ENCODE measurements at regions not wholly inside any gene's neighbourhood (a gene's known extent, or its start where the extent isn't known, plus 50 kb on each side); places are given as distances from the start of the nearest gene placed in this dataset.

DNA sequence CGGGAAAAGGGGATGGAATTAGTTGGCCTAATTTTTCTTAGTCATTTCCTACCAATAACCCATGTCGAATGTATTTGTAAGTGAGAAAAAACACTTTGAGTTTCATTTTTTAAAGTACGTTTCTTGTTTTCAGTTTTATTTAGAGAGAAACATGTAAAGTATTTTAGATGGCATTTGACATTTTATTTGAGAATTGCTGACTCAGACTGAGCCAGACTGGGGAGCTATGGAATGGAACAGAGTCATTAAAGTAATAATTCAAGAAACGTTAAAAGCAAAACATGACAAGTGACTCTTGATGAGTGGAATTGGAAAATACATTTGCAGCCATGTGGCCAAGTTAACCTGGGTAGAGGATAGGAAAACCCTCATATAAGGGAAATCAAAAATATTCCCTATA is 286.1 kb upstream of the NPSR1 start:
- H3K9me2 ChIP-seq (replicated peaks; ENCODE audit: low read depth, low read length), result no peaks in the 10 kb centered on the region
- no peak overlapping the region for H3K9ac ChIP-seq (ENCODE audit: low read depth, low read length, poor library complexity, severe bottlenecking)
- H3K4me3 ChIP-seq (ENCODE audit: low read length, poor library complexity, severe bottlenecking), result no peak overlapping the region
- H3K9me3 ChIP-seq (ENCODE audit: insufficient read depth, low read depth, low read length), result no peaks in the 10 kb centered on the region; the same call in 1 of the 2 replicates
- no peak overlapping the region for H2AFZ ChIP-seq (ENCODE audit: low read length)
- no peaks in the 10 kb centered on the region for H4K20me1 ChIP-seq (ENCODE audit: insufficient read depth, low read length, poor library complexity, severe bottlenecking)
- no peaks in the 10 kb centered on the region for H3K79me2 ChIP-seq (ENCODE audit: insufficient read depth, low read length)
- H3K4me2 ChIP-seq (ENCODE audit: low read depth, low read length, poor library complexity, severe bottlenecking), result no peak overlapping the region
- TF ChIP-seq, protein P1, sequence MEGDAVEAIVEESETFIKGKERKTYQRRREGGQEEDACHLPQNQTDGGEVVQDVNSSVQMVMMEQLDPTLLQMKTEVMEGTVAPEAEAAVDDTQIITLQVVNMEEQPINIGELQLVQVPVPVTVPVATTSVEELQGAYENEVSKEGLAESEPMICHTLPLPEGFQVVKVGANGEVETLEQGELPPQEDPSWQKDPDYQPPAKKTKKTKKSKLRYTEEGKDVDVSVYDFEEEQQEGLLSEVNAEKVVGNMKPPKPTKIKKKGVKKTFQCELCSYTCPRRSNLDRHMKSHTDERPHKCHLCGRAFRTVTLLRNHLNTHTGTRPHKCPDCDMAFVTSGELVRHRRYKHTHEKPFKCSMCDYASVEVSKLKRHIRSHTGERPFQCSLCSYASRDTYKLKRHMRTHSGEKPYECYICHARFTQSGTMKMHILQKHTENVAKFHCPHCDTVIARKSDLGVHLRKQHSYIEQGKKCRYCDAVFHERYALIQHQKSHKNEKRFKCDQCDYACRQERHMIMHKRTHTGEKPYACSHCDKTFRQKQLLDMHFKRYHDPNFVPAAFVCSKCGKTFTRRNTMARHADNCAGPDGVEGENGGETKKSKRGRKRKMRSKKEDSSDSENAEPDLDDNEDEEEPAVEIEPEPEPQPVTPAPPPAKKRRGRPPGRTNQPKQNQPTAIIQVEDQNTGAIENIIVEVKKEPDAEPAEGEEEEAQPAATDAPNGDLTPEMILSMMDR (conservative IDR thresholded peaks at IDR 0.05; ENCODE audit: low read length), result no peak
- no peak for TF ChIP-seq EZH2phosphoT487 (IDR thresholded peaks at IDR 0.05; ENCODE audit: borderline replicate concordance)
- H3K4me1 ChIP-seq (ENCODE audit: insufficient read depth, low read length, poor library complexity, severe bottlenecking), result no peaks in the 10 kb centered on the region
- no peaks in the 10 kb centered on the region for H3K36me3 ChIP-seq (ENCODE audit: insufficient read depth, low read length)
- H3F3A ChIP-seq (ENCODE audit: low read depth), result no peaks in the 10 kb centered on the region
- no peaks in the 10 kb centered on the region for H3K27me3 ChIP-seq (ENCODE audit: insufficient read depth, low read length, poor library complexity, severe bottlenecking)

DNA sequence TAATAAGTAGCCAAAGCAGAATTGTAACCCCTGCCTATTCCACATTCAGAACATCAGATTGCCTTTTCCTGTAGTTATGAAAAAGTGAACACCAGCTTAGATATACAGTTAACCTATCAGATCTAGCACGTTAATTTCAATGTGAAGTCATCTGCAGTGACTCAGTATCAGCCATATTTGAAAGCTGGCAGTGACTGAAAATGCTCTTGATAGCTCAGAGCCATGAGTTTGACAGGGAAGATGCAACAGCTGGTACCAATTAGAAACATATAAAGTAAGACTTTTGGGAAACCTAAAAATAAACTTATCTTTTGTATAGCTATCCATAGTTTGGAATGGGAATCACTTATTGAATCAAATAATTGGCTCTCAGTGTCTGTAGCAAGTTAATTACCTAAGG is 284.1 kb upstream of the NPSR1 start:
- H3K9me3 ChIP-seq (ENCODE audit: insufficient read depth, low read depth, low read length), result no peaks in the 10 kb centered on the region; the same call in 1 of the 2 replicates
- H3K4me1 ChIP-seq (ENCODE audit: insufficient read depth, low read length, poor library complexity, severe bottlenecking), result no peaks in the 10 kb centered on the region
- TF ChIP-seq, protein P1 (conservative IDR thresholded peaks at IDR 0.05; ENCODE audit: low read length), result no peak
- TF ChIP-seq EZH2phosphoT487 (IDR thresholded peaks at IDR 0.05; ENCODE audit: borderline replicate concordance), result no peak
- no peak overlapping the region for H3K4me2 ChIP-seq (ENCODE audit: low read depth, low read length, poor library complexity, severe bottlenecking)
- H3K27me3 ChIP-seq (ENCODE audit: insufficient read depth, low read length, poor library complexity, severe bottlenecking), result no peaks in the 10 kb centered on the region
- H3K9me2 ChIP-seq (replicated peaks; ENCODE audit: low read depth, low read length), result no peaks in the 10 kb centered on the region
- no peak overlapping the region for H3K9ac ChIP-seq (ENCODE audit: low read depth, low read length, poor library complexity, severe bottlenecking)
- H4K20me1 ChIP-seq (ENCODE audit: insufficient read depth, low read length, poor library complexity, severe bottlenecking), result no peaks in the 10 kb centered on the region
- H3K79me2 ChIP-seq (ENCODE audit: insufficient read depth, low read length), result no peaks in the 10 kb centered on the region
- H3K4me3 ChIP-seq (ENCODE audit: low read length, poor library complexity, severe bottlenecking), result no peak overlapping the region
- H2AFZ ChIP-seq (ENCODE audit: low read length), result no peak overlapping the region
- no peaks in the 10 kb centered on the region for H3F3A ChIP-seq (ENCODE audit: low read depth)
- no peaks in the 10 kb centered on the region for H3K36me3 ChIP-seq (ENCODE audit: insufficient read depth, low read length)

DNA sequence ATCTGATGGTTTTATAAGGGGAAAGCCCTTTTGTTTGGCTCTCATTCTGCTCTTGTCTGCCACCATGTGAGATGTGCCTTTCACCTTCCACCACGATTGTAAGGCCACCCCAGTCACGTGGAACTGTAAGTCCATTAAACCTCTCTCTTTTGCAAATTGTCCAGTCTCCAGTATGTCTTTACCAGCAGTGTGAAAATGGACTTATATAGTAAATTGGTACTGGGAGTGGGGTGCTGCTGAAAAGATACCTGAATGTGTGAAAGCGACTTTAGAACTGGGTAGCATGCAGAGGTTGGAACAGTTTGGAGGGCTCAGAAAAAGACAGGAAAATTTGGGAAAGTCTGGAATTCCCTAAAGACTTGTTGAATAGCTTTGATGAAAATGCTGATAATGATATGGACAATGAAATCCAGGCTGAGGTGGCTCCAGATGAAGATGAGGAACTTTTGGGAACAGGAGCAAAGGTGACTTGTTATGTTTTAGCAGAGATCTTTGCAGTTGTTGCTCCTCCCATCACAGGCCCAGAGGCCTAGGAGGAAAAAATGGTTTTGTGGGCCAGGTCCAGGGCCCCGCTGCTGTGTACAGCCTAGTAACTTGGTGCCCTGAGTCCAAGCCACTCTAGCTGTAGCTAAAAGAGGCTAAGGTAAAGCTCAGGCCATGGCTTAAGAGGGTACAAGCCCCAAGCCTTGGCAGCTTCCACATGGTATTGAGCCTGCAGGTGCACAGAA is 275.7 kb upstream of the NPSR1 start:
- no peaks in the 10 kb centered on the region for H3F3A ChIP-seq (ENCODE audit: low read depth)
- H3K79me2 ChIP-seq (ENCODE audit: insufficient read depth, low read length), result no peaks in the 10 kb centered on the region
- no peak overlapping the region for H2AFZ ChIP-seq (ENCODE audit: low read length)
- H3K4me3 ChIP-seq (ENCODE audit: low read length, poor library complexity, severe bottlenecking), result no peak overlapping the region
- no peaks in the 10 kb centered on the region for H3K9me2 ChIP-seq (replicated peaks; ENCODE audit: low read depth, low read length)
- no peak overlapping the region for H3K9ac ChIP-seq (ENCODE audit: low read depth, low read length, poor library complexity, severe bottlenecking)
- TF ChIP-seq EZH2phosphoT487 (IDR thresholded peaks at IDR 0.05; ENCODE audit: borderline replicate concordance), result no peak
- TF ChIP-seq, protein P1 (conservative IDR thresholded peaks at IDR 0.05; ENCODE audit: low read length), result no peak
- H3K9me3 ChIP-seq (ENCODE audit: insufficient read depth, low read depth, low read length), result no peaks in the 10 kb centered on the region; the same call in 1 of the 2 replicates
- H3K27me3 ChIP-seq (ENCODE audit: insufficient read depth, low read length, poor library complexity, severe bottlenecking), result no peaks in the 10 kb centered on the region
- no peaks in the 10 kb centered on the region for H3K36me3 ChIP-seq (ENCODE audit: insufficient read depth, low read length)
- H3K4me1 ChIP-seq (ENCODE audit: insufficient read depth, low read length, poor library complexity, severe bottlenecking), result no peaks in the 10 kb centered on the region
- no peaks in the 10 kb centered on the region for H4K20me1 ChIP-seq (ENCODE audit: insufficient read depth, low read length, poor library complexity, severe bottlenecking)
- H3K4me2 ChIP-seq (ENCODE audit: low read depth, low read length, poor library complexity, severe bottlenecking), result no peak overlapping the region

Data from Loucy (cell line).